AG04450 (cell line): ENCODE measurements at regions not wholly inside any gene's neighbourhood (a gene's known extent, or its start where the extent isn't known, plus 50 kb on each side); places are given as distances from the start of the nearest gene placed in this dataset.

Experiments used
- CTCF ChIA-PET: fragments of 300-600, 350-600 bp; formaldehyde crosslinking; extraction: SDS; loops from one replicate; lab custom pipeline; 2022; ENCODE audit warnings: antibody characterized with exemption, inconsistent platforms; lab: Charles Lee
- POLR2A ChIA-PET: fragments of 350-600 bp; formaldehyde crosslinking; extraction: SDS; loops from one replicate; lab custom pipeline; 2021; ENCODE audit warnings: antibody characterized with exemption, inconsistent platforms; lab: Yijun Ruan, JAX
- DNase-seq: peaks from one replicate; pipeline ENCODE4 v3.0.0-alpha.2; 2011; ENCODE audit warnings: low read depth, low spot score
- H3K27ac ChIP-seq: one replicate; pipeline ENCODE4 v1.5.1; 2012; ENCODE audit warnings: low read depth, low read length, control low read depth
- H3K27me3 ChIP-seq: one replicate; pipeline ENCODE4 v1.6.0; 2012; ENCODE audit warnings: low read length; ENCODE audit not compliant: control insufficient read depth, insufficient read depth
- H3K4me3 ChIP-seq: 2 replicates; pipeline ENCODE4 v1.5.1; 2011; ENCODE audit warnings: mild to moderate bottlenecking, low read depth, low read length, control low read depth
- H3K9me3 ChIP-seq: 2 replicates; pipeline ENCODE4 v1.5.1; 2012; ENCODE audit warnings: low read length; ENCODE audit not compliant: control insufficient read depth, insufficient read depth
- TF ChIP-seq, protein P1 (sequence below): IDR thresholded peaks from 2 replicates; pipeline ENCODE4 v1.5.1; 2011; ENCODE audit warnings: low read depth, low read length, control low read depth, inconsistent platforms

DNA sequence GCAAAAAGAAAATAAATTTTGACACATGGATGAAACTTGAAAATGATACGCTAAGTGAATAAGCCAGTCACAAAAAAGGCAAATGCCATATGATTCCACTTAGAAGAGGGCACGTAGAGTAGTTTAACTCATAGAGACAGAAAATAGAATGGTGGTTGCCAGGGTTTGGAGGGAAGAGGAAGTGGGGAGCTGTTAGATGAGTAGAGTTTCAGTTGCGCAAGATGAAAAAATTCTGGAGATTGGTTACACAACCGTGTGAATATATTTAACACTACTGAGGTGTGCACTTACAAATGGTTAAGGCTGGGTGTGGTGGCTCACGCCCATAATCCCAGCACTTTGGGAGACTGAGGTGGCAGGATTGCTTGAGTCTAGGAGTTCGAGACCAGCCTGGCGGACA is 93.4 kb upstream of the TMEM132E start:
- Histone ChIP-seq H3K27ac (no peak overlapping the region), H3K9me3 (no peaks in the 10 kb centered on the region), H3K4me3 (no peak overlapping the region), H3K27me3 (no peaks in the 10 kb centered on the region)
- DNase-seq, result no peak
- POLR2A ChIA-PET, result no interaction called here
- CTCF ChIA-PET, result no interaction called here
- TF ChIP-seq, protein P1, sequence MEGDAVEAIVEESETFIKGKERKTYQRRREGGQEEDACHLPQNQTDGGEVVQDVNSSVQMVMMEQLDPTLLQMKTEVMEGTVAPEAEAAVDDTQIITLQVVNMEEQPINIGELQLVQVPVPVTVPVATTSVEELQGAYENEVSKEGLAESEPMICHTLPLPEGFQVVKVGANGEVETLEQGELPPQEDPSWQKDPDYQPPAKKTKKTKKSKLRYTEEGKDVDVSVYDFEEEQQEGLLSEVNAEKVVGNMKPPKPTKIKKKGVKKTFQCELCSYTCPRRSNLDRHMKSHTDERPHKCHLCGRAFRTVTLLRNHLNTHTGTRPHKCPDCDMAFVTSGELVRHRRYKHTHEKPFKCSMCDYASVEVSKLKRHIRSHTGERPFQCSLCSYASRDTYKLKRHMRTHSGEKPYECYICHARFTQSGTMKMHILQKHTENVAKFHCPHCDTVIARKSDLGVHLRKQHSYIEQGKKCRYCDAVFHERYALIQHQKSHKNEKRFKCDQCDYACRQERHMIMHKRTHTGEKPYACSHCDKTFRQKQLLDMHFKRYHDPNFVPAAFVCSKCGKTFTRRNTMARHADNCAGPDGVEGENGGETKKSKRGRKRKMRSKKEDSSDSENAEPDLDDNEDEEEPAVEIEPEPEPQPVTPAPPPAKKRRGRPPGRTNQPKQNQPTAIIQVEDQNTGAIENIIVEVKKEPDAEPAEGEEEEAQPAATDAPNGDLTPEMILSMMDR, result no peak

- TF ChIP-seq, protein P1, result no peak
- H3K27ac ChIP-seq, result no peak overlapping the region
Measured at GRCh38 chr17:34484193-34484733, 95.1 kb upstream of the TMEM132E start.

GRCh38 chr17:34482730-34483129 is 96.7 kb upstream of the TMEM132E start:
- TF ChIP-seq, protein P1, result no peak
- POLR2A ChIA-PET, result no interaction called here
- no peak for DNase-seq
- Histone ChIP-seq H3K27me3 (no peaks in the 10 kb centered on the region), H3K9me3 (no peaks in the 10 kb centered on the region), H3K4me3 (no peak overlapping the region), H3K27ac (no peak overlapping the region)
- CTCF ChIA-PET, result no interaction called here

More at GRCh38 chr17:34484193-34484733, 95.1 kb upstream of the TMEM132E start:
- Histone ChIP-seq H3K27me3 (no peaks in the 10 kb centered on the region), H3K9me3 (no peaks in the 10 kb centered on the region), H3K4me3 (no peak overlapping the region)
- no peak for DNase-seq
- CTCF ChIA-PET, result no interaction called here
- POLR2A ChIA-PET, result no interaction called here

DNA sequence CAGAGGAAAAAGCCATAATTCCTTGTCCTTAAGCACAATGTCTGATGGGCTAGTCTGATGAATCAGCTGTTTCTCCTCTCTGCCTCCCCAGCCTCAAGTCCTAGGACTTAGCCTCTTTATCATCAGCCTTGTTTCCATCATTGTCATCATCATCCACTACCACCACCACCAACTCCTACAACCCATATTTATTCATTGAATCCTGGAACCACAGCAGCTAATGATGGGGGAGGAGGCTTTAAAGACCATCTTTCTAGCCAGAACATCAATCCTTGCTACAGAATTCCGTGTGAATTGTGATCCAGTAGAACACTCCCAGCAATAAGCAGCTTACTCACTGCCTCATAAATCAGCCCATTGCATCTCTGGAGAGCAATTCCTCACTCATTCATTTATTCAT is 97.6 kb upstream of the TMEM132E start:
- no peak overlapping the region for H3K4me3 ChIP-seq

DNA sequence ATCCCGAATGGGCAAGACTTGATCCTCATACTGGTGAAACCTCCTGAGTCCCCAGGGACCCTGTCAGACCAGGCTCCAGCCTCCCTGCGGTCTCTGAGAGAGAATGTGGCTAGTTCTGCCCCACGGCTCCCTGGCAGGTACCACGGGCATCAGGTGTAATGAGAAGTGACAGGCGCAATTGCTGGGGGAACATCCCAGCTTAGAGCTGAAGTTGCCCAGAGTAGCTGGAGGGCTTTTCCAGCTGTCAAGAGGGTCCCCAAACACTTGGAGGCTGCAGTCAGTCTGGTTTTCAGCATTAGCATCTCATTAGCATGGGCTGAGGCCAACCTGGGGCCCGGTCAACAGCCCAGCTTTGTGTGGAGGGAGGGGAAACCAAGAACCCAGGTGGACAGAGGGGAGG is 100.0 kb upstream of the TMEM132E start:
- TF ChIP-seq, protein P1, result no peak
- ChIA-PET POLR2A (no interaction called here), CTCF (no interaction called here)
- Histone ChIP-seq H3K9me3 (no peaks in the 10 kb centered on the region), H3K4me3 (no peak overlapping the region), H3K27me3 (no peaks in the 10 kb centered on the region), H3K27ac (no peak overlapping the region)
- DNase-seq, result no peak

More for the DNA sequence above, 97.6 kb upstream of the TMEM132E start:
- Histone ChIP-seq H3K9me3 (no peaks in the 10 kb centered on the region), H3K27ac (no peak overlapping the region), H3K27me3 (no peaks in the 10 kb centered on the region)
- ChIA-PET POLR2A (no interaction called here), CTCF (no interaction called here)
- DNase-seq, result no peak
- TF ChIP-seq, protein P1, result no peak
